CD14-positive monocyte (primary cell): ENCODE measurements at regions not wholly inside any gene's neighbourhood (a gene's known extent, or its start where the extent isn't known, plus 50 kb on each side); places are given as distances from the start of the nearest gene placed in this dataset.

ENCODE experiments used
- DNase-seq, 3 donors: peaks; one replicate each; pipeline ENCODE4 v3.0.0-alpha.2; 2011 to 2022
- H2AFZ ChIP-seq: 2 replicates; pipeline ENCODE4 v1.6.0; 2012; ENCODE audit warnings: mild to moderate bottlenecking, low read depth, low read length, inconsistent platforms; ENCODE audit not compliant: insufficient read depth, poor library complexity, severe bottlenecking
- H3K27ac ChIP-seq, 2 donors: 1 replicate in 1 of 2; 2 replicates in 1 of 2; pipeline ENCODE4 v1.5.1; 2012 to 2013; ENCODE audit warnings: low read length in 2 of 2, control low read depth in 1 of 2, inconsistent platforms in 1 of 2, low read depth in 1 of 2, mild to moderate bottlenecking in 1 of 2
- H3K27me3 ChIP-seq, 2 donors: one replicate each; pipeline versions ENCODE4 v1.6.0 to v1.6.1; 2011 to 2013; ENCODE audit warnings: low read length in 2 of 2; ENCODE audit not compliant: control insufficient read depth in 2 of 2, insufficient read depth in 2 of 2
- H3K36me3 ChIP-seq, 2 donors: replicated peaks in 1 of 2; 1 replicate in 1 of 2; 2 replicates in 1 of 2; pipeline versions ENCODE4 v1.5.1 to v1.6.1; 2012 to 2013; ENCODE audit warnings: low read length in 2 of 2, control low read depth in 1 of 2, inconsistent platforms in 1 of 2, mild to moderate bottlenecking in 1 of 2; ENCODE audit not compliant: insufficient read depth in 2 of 2, control insufficient read depth in 1 of 2
- H3K4me1 ChIP-seq, 2 donors: 1 replicate in 1 of 2; 2 replicates in 1 of 2; pipeline versions ENCODE4 v1.5.1 to v1.6.1; 2012 to 2013; ENCODE audit warnings: low read length in 2 of 2, control low read depth in 1 of 2, inconsistent platforms in 1 of 2, mild to moderate bottlenecking in 1 of 2, moderate library complexity in 1 of 2; ENCODE audit not compliant: insufficient read depth in 2 of 2, control insufficient read depth in 1 of 2
- H3K4me2 ChIP-seq: replicated peaks from 2 replicates; pipeline ENCODE3; 2012; ENCODE audit warnings: low read length, moderate library complexity, mild to moderate bottlenecking; ENCODE audit not compliant: poor library complexity, severe bottlenecking; ENCODE audit errors: extremely low read depth
- H3K4me3 ChIP-seq, 3 experiments: fragments of 200-600 bp in 1 of 3; sonication (generic) in 1 of 3; replicated peaks in 1 of 3; 1 replicate in 2 of 3; 2 replicates in 1 of 3; pipeline ENCODE4 v1.5.1; 2011 to 2013; ENCODE audit warnings: low read length in 3 of 3, mild to moderate bottlenecking in 3 of 3, control low read depth in 2 of 3, low read depth in 2 of 3, inconsistent platforms in 1 of 3, moderate library complexity in 1 of 3
- H3K79me2 ChIP-seq: 2 replicates; pipeline ENCODE4 v1.6.0; 2012; ENCODE audit warnings: mild to moderate bottlenecking, control low read depth, inconsistent platforms, low read length, moderate library complexity; ENCODE audit not compliant: insufficient read depth
- H3K9ac ChIP-seq: 2 replicates; pipeline ENCODE4 v1.6.0; 2017; ENCODE audit warnings: low read length, mild to moderate bottlenecking; ENCODE audit not compliant: insufficient read depth, poor library complexity, severe bottlenecking
- H3K9me3 ChIP-seq, 2 donors: replicated peaks in 1 of 2; 1 replicate in 1 of 2; 2 replicates in 1 of 2; pipeline versions ENCODE4 v1.5.1 to v1.6.1; 2012 to 2013; ENCODE audit warnings: low read length in 2 of 2, control low read depth in 1 of 2; ENCODE audit not compliant: control insufficient read depth in 1 of 2, insufficient read depth in 1 of 2
- H4K20me1 ChIP-seq: 2 replicates; pipeline ENCODE4 v1.6.0; 2012; ENCODE audit warnings: mild to moderate bottlenecking, low read length, control low read depth, moderate library complexity; ENCODE audit not compliant: insufficient read depth
- H3K27ac Mint-ChIP-seq, 7 donors: one replicate each; pipeline ENCODE4 v1.8.0; 2020; ENCODE audit warnings: mild to moderate bottlenecking in 7 of 7, mixed read lengths in 7 of 7, moderate library complexity in 6 of 7, inconsistent platforms in 2 of 7
- H3K27me3 Mint-ChIP-seq, 3 donors: one replicate each; pipeline ENCODE4 v1.8.0; 2021 to 2022; ENCODE audit warnings: low read depth in 3 of 3, mild to moderate bottlenecking in 3 of 3, mixed read lengths in 3 of 3, moderate library complexity in 3 of 3, inconsistent platforms in 1 of 3
- H3K36me3 Mint-ChIP-seq, 2 donors: one replicate each; pipeline ENCODE4 v1.8.0; 2020; ENCODE audit warnings: mixed read lengths in 2 of 2, inconsistent platforms in 1 of 2, mild to moderate bottlenecking in 1 of 2
- H3K4me1 Mint-ChIP-seq: one replicate; pipeline ENCODE4 v1.8.0; 2020; ENCODE audit warnings: mild to moderate bottlenecking, mixed read lengths
- H3K4me3 Mint-ChIP-seq, 2 donors: one replicate each; pipeline ENCODE4 v1.8.0; 2020; ENCODE audit warnings: mild to moderate bottlenecking in 2 of 2, mixed read lengths in 2 of 2, moderate library complexity in 1 of 2
- H3K9me3 Mint-ChIP-seq, 7 donors: one replicate each; pipeline ENCODE4 v1.8.0; 2020 to 2022; ENCODE audit warnings: mixed read lengths in 7 of 7, mild to moderate bottlenecking in 6 of 7, moderate library complexity in 6 of 7, inconsistent platforms in 2 of 7
- CTCF ChIP-seq: fragments of 200-600 bp; IDR thresholded peaks from one replicate; pipeline ENCODE4 v1.8.0; 2022; ENCODE audit warnings: antibody characterized with exemption, mild to moderate bottlenecking
- WGBS: methylation state at CpG from one replicate; pipeline ENCODE4 v1.1.5; 2013; ENCODE audit warnings: missing lambda C conversion rate; ENCODE audit not compliant: insufficient coverage; 5-methylcytosine and 5-hydroxymethylcytosine counted together
- intact Hi-C, 2 donors: fragments of 100-400 bp; cut with micrococcal nuclease; formaldehyde crosslinking; loops; one replicate each; pipeline versions ENCODE4 v1.15.0 to v1.15.1; 2023

DNA sequence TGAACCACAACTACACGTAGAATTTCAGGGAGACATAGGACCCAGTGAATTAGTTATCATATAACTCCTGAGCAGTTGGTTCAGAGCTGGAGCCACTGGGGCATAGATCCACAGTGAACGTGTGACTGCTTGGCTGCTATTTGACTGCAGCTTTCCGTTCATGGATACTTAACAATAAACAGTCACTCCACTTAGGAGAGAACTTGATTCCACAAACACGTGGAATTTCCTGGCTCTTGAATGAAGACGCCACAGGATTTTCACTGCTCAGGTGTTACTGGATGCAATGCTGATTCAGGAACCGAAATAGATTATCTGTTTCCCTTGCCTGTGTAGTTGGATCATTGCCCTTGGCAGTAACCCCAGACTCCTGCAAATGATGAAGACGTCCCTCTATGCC is 679.1 kb upstream of the ZEB2 start:
- Histone ChIP-seq H3K36me3 (no peaks in the 10 kb centered on the region), H3K79me2 (no peaks in the 10 kb centered on the region), H3K27ac (no peak overlapping the region), H3K4me1 (no peaks in the 10 kb centered on the region), H2AFZ (no peak overlapping the region), H3K27me3 (no peaks in the 10 kb centered on the region), H3K9ac (no peak overlapping the region), H3K4me2 (no peak overlapping the region), H4K20me1 (no peaks in the 10 kb centered on the region), H3K4me3 (no peak overlapping the region), H3K9me3 (no peaks in the 10 kb centered on the region)
- no peak for TF ChIP-seq CTCF
- no peaks in the 10 kb centered on the region for H3K36me3 Mint-ChIP-seq
- 76% methylated on average over 5 of the region's 7 CpGs for WGBS
- H3K9me3 Mint-ChIP-seq, result no peaks in the 10 kb centered on the region
- no peak overlapping the region for H3K4me3 Mint-ChIP-seq
- DNase-seq, result no peak
- no peak overlapping the region for H3K27ac Mint-ChIP-seq
- H3K4me1 Mint-ChIP-seq, result no peaks in the 10 kb centered on the region
- peaks cover 0 to 3% (median 0%) of the 10 kb centered on the region in 3 donors for H3K27me3 Mint-ChIP-seq
- intact Hi-C loops, result no loop called here

DNA sequence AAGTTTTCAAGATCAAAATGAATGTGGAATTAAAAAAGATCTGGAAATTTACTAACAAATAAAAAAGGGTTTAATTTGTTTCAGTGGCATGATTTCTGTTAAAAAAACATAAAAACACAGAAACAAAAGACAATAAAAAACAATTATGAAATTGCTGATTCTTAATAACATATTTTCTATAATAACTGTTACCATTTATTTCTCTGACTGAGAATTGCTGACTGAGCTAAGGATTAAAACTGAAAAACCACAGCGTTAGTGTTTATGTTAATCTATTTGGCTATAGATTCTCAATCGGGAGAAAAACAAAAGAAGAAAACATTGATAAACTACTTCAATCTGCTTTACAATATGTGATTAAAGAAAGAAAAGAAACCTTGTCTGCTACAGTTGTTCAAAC is 678.6 kb upstream of the ZEB2 start:
- no peaks in the 10 kb centered on the region for H3K27me3 ChIP-seq
- no peaks in the 10 kb centered on the region for H3K79me2 ChIP-seq
- H4K20me1 ChIP-seq, result no peaks in the 10 kb centered on the region
- no peak overlapping the region for H3K9ac ChIP-seq
- H3K4me3 ChIP-seq, result no peak overlapping the region
- TF ChIP-seq CTCF, result no peak
- no peak overlapping the region for H3K4me2 ChIP-seq
- WGBS, result no CpG with 5 or more reads among the region's 2 CpGs
- no peaks in the 10 kb centered on the region for H3K36me3 ChIP-seq
- no peak overlapping the region for H2AFZ ChIP-seq
- no peak for DNase-seq
- no peaks in the 10 kb centered on the region for H3K9me3 ChIP-seq
- H3K4me1 Mint-ChIP-seq, result no peaks in the 10 kb centered on the region
- no peak overlapping the region for H3K27ac Mint-ChIP-seq
- no peaks in the 10 kb centered on the region for H3K4me1 ChIP-seq
- H3K27me3 Mint-ChIP-seq, result peaks cover 0 to 3% (median 0%) of the 10 kb centered on the region in 3 donors
- intact Hi-C loops, result no loop called here
- no peaks in the 10 kb centered on the region for H3K36me3 Mint-ChIP-seq
- H3K27ac ChIP-seq, result no peak overlapping the region
- H3K4me3 Mint-ChIP-seq, result no peak overlapping the region
- H3K9me3 Mint-ChIP-seq, result no peaks in the 10 kb centered on the region
